ENCODE measurements at regions not wholly inside any gene's neighbourhood (a gene's known extent, or its start where the extent isn't known, plus 50 kb on each side); places are given as distances from the start of the nearest gene placed in this dataset.
A peak's percentile ranks its signal among the peaks of the same experiment; 100 is the strongest.

GRCh38 chr5:135204151-135204600 lies 170.1 kb upstream of the PITX1 start:
- DNase-seq (ENCODE audit: low read depth) = peak; percentile 23

GRCh38 chr5:135203593-135204036 lies 169.6 kb upstream of the PITX1 start:
- DNase-seq (ENCODE audit: low read depth) = no peak

- DNase-seq (ENCODE audit: low read depth) = no peak
These were observed 169.0 kb upstream of the PITX1 start for GRCh38 chr5:135203019-135203418.

GRCh38 chr5:135199919-135200318 lies 165.9 kb upstream of the PITX1 start:
- DNase-seq (ENCODE audit: low read depth) = no peak

GRCh38 chr5:135196483-135196882 lies 162.5 kb upstream of the PITX1 start:
- no peak for DNase-seq (ENCODE audit: low read depth)

GRCh38 chr5:135195270-135195608 lies 161.2 kb upstream of the PITX1 start:
- no peak for DNase-seq (ENCODE audit: low read depth)

GRCh38 chr5:135194573-135195269 lies 160.7 kb upstream of the PITX1 start:
- no peak for DNase-seq (ENCODE audit: low read depth)

GRCh38 chr5:135194126-135194488 lies 160.1 kb upstream of the PITX1 start:
- no peak for DNase-seq (ENCODE audit: low read depth)

GRCh38 chr5:135193213-135194125 lies 159.4 kb upstream of the PITX1 start:
- peak; percentile 79 for DNase-seq (ENCODE audit: low read depth)

GRCh38 chr5:135192351-135192750 lies 158.3 kb upstream of the PITX1 start:
- no peak for DNase-seq (ENCODE audit: low read depth)

GRCh38 chr5:135191084-135191826 lies 157.2 kb upstream of the PITX1 start:
- DNase-seq (ENCODE audit: low read depth) = peak; percentile 76

- peak; percentile 15 for DNase-seq (ENCODE audit: low read depth)
These were observed 156.5 kb upstream of the PITX1 start for GRCh38 chr5:135190416-135191083.

GRCh38 chr5:135189024-135189423 lies 155.0 kb upstream of the PITX1 start:
- no peak for DNase-seq (ENCODE audit: low read depth)

GRCh38 chr5:135188233-135188914 lies 154.3 kb upstream of the PITX1 start:
- DNase-seq (ENCODE audit: low read depth) = no peak

- peak; percentile 31 for DNase-seq (ENCODE audit: low read depth)
These were observed 152.9 kb upstream of the PITX1 start for GRCh38 chr5:135186662-135187522.

- peak; percentile 49 for DNase-seq (ENCODE audit: low read depth)
These were observed 151.5 kb upstream of the PITX1 start for GRCh38 chr5:135185481-135186065.

GRCh38 chr5:135184646-135185045 lies 150.6 kb upstream of the PITX1 start:
- DNase-seq (ENCODE audit: low read depth) = no peak

GRCh38 chr5:135183464-135183863 lies 149.4 kb upstream of the PITX1 start:
- DNase-seq (ENCODE audit: low read depth) = no peak

GRCh38 chr5:135182675-135183074 lies 148.6 kb upstream of the PITX1 start:
- no peak for DNase-seq (ENCODE audit: low read depth)

- no peak for DNase-seq (ENCODE audit: low read depth)
These were observed 147.6 kb upstream of the PITX1 start for GRCh38 chr5:135181653-135182052.
